A673 (cell line): ENCODE measurements at regions not wholly inside any gene's neighbourhood (a gene's known extent, or its start where the extent isn't known, plus 50 kb on each side); places are given as distances from the start of the nearest gene placed in this dataset.

Experiments used
- BruUV-seq: library from RNA; stranded (reverse); fragments of 400-500 nt; replicated peaks from 2 replicates; lab custom pipeline; 2021; lab: Mats Ljungman, UMichigan
- CTCF ChIA-PET: fragments of 300-600 bp; sonication (Branson Sonifier 250); formaldehyde crosslinking; loops from one replicate; lab custom pipeline; 2022; ENCODE audit warnings: antibody characterized with exemption; lab: Charles Lee
- POLR2A ChIA-PET: fragments of 300-600 bp; sonication (Branson Sonifier 250); formaldehyde crosslinking; loops from one replicate; lab custom pipeline; 2022; ENCODE audit warnings: antibody characterized with exemption; ENCODE audit not compliant: low non-redundant PET; lab: Charles Lee
- DNase-seq: peaks from one replicate; pipeline ENCODE4 v3.0.0-alpha.2; 2015; ENCODE audit warnings: low spot score
- H3K27ac ChIP-seq: fragments of 200-600 bp; sonication (generic); 2 replicates; pipeline ENCODE4 v1.5.1; 2016; ENCODE audit warnings: mixed run types, low read depth, mild to moderate bottlenecking, mixed read lengths, antibody characterized with exemption, low read length; ENCODE audit not compliant: poor library complexity, severe bottlenecking
- H3K27me3 ChIP-seq: fragments of 200-600 bp; sonication (generic); replicated peaks from 2 replicates; pipeline ENCODE4 v1.6.1; 2017; ENCODE audit warnings: mixed run types, low read depth, mild to moderate bottlenecking, mixed read lengths, antibody characterized with exemption, low read length; ENCODE audit not compliant: insufficient read depth, poor library complexity
- H3K36me3 ChIP-seq: fragments of 200-600 bp; sonication (generic); 2 replicates; pipeline ENCODE4 v1.6.1; 2016; ENCODE audit warnings: mixed run types, mild to moderate bottlenecking, mixed read lengths, antibody characterized with exemption, low read length; ENCODE audit not compliant: insufficient read depth, poor library complexity, severe bottlenecking
- H3K4me1 ChIP-seq: fragments of 200-600 bp; sonication (generic); 2 replicates; pipeline ENCODE4 v1.6.1; 2017; ENCODE audit warnings: mixed run types, mild to moderate bottlenecking, mixed read lengths, antibody characterized with exemption, low read length; ENCODE audit not compliant: insufficient read depth, poor library complexity, severe bottlenecking
- H3K4me3 ChIP-seq: fragments of 200-600 bp; sonication (generic); 2 replicates; pipeline ENCODE4 v1.5.1; 2016; ENCODE audit warnings: low read depth, mixed run types, mild to moderate bottlenecking, mixed read lengths, low read length; ENCODE audit not compliant: poor library complexity, severe bottlenecking
- H3K9me3 ChIP-seq: fragments of 200-600 bp; sonication (generic); 2 replicates; pipeline ENCODE4 v1.6.1; 2016; ENCODE audit warnings: mixed run types, low read depth, mild to moderate bottlenecking, mixed read lengths, antibody characterized with exemption, low read length; ENCODE audit not compliant: poor library complexity, severe bottlenecking
- EZH2 ChIP-seq: fragments of 200-600 bp; sonication (generic); IDR thresholded peaks from 2 replicates; pipeline ENCODE4 v1.6.1; 2017; ENCODE audit warnings: borderline replicate concordance, low read depth, mild to moderate bottlenecking, mixed read lengths, antibody characterized with exemption, low read length; ENCODE audit not compliant: poor library complexity, severe bottlenecking
- intact Hi-C: fragments of 100-400 bp; cut with micrococcal nuclease; formaldehyde crosslinking; loops from one replicate; pipeline ENCODE4 v1.10.0; 2022; ENCODE audit not compliant: unreplicated experiment
- TF ChIP-seq, protein P1 (sequence below): fragments of 300-800, 200-600 bp; sonication (generic); conservative IDR thresholded peaks from 2 replicates; pipeline ENCODE4 v1.5.1; 2017; ENCODE audit warnings: low read depth, mild to moderate bottlenecking, antibody characterized with exemption, low read length, moderate library complexity, mixed read lengths

DNA sequence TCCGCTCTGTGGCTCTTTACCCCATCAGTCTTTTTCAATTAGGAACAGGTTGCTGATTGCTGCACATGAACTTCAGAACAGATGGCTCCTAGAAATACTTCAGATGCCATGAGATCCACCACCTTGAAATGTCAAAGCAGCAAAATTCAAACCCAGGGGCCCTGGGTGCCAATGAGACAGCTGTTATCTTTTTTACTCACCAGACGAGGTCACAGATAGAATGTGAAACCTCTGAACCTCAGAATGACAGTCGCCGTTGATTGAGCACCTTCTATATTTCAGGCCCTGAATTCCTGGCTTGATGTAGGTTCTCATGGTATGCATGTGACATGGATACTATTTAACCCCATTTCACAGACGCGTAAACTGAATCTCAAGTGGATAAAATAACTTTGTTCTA lies 63.0 kb downstream of the MAF start:
- Histone ChIP-seq H3K27me3 (no peaks in the 10 kb centered on the region), H3K27ac (no peak overlapping the region), H3K9me3 (no peaks in the 10 kb centered on the region), H3K4me3 (no peak overlapping the region), H3K4me1 (no peaks in the 10 kb centered on the region), H3K36me3 (no peaks in the 10 kb centered on the region)
- CTCF ChIA-PET = no interaction called here
- no peak for TF ChIP-seq EZH2
- TF ChIP-seq, protein P1, sequence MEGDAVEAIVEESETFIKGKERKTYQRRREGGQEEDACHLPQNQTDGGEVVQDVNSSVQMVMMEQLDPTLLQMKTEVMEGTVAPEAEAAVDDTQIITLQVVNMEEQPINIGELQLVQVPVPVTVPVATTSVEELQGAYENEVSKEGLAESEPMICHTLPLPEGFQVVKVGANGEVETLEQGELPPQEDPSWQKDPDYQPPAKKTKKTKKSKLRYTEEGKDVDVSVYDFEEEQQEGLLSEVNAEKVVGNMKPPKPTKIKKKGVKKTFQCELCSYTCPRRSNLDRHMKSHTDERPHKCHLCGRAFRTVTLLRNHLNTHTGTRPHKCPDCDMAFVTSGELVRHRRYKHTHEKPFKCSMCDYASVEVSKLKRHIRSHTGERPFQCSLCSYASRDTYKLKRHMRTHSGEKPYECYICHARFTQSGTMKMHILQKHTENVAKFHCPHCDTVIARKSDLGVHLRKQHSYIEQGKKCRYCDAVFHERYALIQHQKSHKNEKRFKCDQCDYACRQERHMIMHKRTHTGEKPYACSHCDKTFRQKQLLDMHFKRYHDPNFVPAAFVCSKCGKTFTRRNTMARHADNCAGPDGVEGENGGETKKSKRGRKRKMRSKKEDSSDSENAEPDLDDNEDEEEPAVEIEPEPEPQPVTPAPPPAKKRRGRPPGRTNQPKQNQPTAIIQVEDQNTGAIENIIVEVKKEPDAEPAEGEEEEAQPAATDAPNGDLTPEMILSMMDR = no peak
- intact Hi-C loops = no loop called here
- DNase-seq = no peak
- POLR2A ChIA-PET = no interaction called here
- no TSS peak for BruUV-seq

DNA sequence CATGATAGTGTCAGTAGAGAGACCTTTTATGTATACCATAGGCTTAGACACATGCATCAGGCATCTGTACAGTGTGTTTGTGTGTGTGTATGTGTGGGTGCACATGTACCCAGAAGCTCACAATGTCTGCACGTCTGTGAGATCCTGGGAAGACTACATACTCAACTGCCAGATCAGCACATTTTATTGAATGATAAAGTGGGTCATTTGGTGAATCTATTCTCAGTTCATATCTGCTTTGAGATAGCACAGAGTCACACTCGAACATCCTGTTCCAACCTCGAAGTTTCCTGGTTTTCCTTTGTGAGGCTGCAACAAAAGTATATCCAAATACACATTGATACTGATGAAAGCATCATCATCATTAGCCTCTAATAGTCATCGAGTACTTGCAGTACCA lies 63.6 kb downstream of the MAF start:
- H3K9me3 ChIP-seq = no peaks in the 10 kb centered on the region
- CTCF ChIA-PET = no interaction called here
- no peaks in the 10 kb centered on the region for H3K36me3 ChIP-seq
- intact Hi-C loops = no loop called here
- TF ChIP-seq, protein P1 = no peak
- TF ChIP-seq EZH2 = no peak
- no peaks in the 10 kb centered on the region for H3K27me3 ChIP-seq
- H3K4me3 ChIP-seq = no peak overlapping the region
- no peak for DNase-seq
- no TSS peak for BruUV-seq
- no peak overlapping the region for H3K27ac ChIP-seq
- no peaks in the 10 kb centered on the region for H3K4me1 ChIP-seq
- POLR2A ChIA-PET = no interaction called here

DNA sequence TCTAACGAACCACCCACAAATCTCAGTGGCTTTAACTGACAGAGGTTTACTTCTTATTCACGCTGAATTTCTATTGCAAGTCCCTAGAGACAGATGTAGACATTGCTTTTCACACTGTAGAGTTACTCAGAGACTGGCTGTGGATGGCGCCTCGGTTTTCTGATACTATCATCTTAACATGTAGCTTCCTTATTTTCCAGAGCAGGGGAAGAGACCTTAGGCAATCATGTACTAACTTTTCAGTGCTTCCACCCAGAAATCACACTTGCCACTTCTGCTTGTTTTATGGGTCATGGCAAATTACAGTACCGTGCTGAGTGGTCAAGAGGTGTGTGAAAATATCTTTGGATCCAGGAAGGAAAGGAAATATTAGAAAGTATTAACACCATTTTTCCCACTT lies 65.4 kb downstream of the MAF start:
- no peaks in the 10 kb centered on the region for H3K4me1 ChIP-seq
- POLR2A ChIA-PET = no interaction called here
- no peak overlapping the region for H3K27ac ChIP-seq
- DNase-seq = no peak
- TF ChIP-seq, protein P1 = no peak
- no peaks in the 10 kb centered on the region for H3K9me3 ChIP-seq
- CTCF ChIA-PET = no interaction called here
- no peaks in the 10 kb centered on the region for H3K27me3 ChIP-seq
- H3K36me3 ChIP-seq = no peaks in the 10 kb centered on the region
- no peak overlapping the region for H3K4me3 ChIP-seq
- BruUV-seq = no TSS peak
- intact Hi-C loops = no loop called here
